Keratinocyte (primary cell): ENCODE measurements at regions not wholly inside any gene's neighbourhood (a gene's known extent, or its start where the extent isn't known, plus 50 kb on each side); places are given as distances from the start of the nearest gene placed in this dataset.

Experiments used
- CTCF ChIP-seq, 3 experiments: IDR thresholded peaks in 1 of 3; conservative IDR thresholded peaks in 1 of 3; optimal IDR thresholded peaks in 1 of 3; 2 replicates in 2 of 3; 3 replicates in 1 of 3; pipeline versions ENCODE3 to v1.5.1; 2011; ENCODE audit warnings: low read length in 3 of 3, mild to moderate bottlenecking in 3 of 3, moderate library complexity in 2 of 3, control low read depth in 1 of 3, inconsistent platforms in 1 of 3; ENCODE audit not compliant: insufficient read depth in 2 of 3; ENCODE audit errors: extremely low read depth in 1 of 3
- EZH2 ChIP-seq: IDR thresholded peaks from one replicate; pipeline ENCODE4 v1.6.1; 2012; ENCODE audit warnings: inconsistent platforms, mild to moderate bottlenecking, low read length, moderate library complexity

- TF ChIP-seq CTCF (optimal IDR thresholded peaks at IDR 0.05 in 1 of 3, IDR thresholded peaks at IDR 0.05 in 1 of 3, conservative IDR thresholded peaks at IDR 0.05 in 1 of 3; ENCODE audit: extremely low read depth in 1 of 3, insufficient read depth in 2 of 3, low read length in 3 of 3), result no peak
- TF ChIP-seq EZH2, result no peak
Observed at GRCh38 chr6:139699911-139700310, 325.5 kb upstream of the CITED2 start.
